CD1c-positive myeloid dendritic cell (primary cell): ENCODE measurements at regions not wholly inside any gene's neighbourhood (a gene's known extent, or its start where the extent isn't known, plus 50 kb on each side); places are given as distances from the start of the nearest gene placed in this dataset.

Source experiments
- DNase-seq: peaks from one replicate; pipeline ENCODE4 v3.0.0-alpha.2; 2016; ENCODE audit errors: extremely low spot score

DNA sequence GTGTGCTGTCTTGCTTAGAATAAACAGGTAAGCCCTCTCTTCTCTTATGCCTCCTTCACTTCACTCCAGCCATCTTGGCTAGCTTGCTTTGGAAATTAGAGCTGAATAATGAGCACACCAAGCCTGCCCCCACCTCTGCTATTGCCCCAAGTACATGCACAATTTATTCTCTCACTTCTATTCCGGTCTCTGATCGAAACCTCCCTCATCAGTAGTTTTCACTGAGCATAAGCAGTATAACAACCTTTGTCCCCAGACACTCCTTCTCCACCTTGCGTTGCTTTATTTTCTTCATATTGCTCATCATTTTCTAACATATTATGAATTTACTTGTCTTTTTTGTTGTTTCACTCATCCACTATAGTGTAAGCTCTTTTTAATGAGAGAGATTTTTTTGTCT, 253.4 kb downstream of the GXYLT1 start:
- DNase-seq, result no peak

- DNase-seq, result no peak
Observed at GRCh38 chr12:41888285-41888684, 256.4 kb downstream of the GXYLT1 start.

DNA sequence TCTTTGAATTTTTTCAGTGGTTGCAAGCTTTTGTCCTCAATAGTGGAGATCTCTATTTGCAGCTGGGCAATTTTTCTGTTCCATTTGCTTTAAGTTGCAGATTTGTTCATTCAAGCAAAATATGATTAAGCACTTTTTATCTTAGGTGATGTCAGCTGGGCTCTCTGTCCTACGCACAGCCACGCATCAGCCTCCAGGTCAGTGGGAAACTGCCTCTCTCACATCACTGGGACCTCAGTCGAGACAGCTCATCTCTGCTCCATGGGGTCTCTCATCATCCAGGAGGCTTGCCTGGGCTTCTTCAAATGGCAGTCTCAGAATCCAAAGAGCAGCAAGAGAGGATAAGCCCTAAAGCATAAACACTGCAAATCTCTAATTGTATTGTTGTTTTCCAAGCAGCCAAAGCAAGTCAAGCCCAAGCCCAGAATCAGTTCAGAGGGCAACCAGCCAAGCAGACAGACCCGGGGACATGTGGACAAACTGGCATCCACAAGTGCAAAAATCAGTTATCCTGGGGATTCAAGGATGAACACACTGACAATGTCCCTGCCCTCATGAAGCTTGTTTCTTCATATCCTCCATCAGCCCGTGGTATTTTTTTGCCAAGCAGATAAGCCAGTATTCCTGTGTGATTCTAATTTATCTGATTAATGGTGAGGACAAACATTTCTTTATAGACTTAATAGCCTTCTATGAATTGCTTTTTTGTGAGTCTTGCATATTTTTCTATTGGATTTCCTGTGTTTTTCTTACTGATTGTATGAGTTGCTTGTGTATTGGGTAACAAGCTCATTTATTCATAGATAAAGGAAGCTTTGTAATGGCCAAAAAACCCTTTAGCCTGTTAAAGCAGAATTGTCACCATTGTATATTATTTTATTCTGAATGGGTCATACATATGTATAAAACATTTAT, 262.5 kb downstream of the GXYLT1 start:
- no peak for DNase-seq

DNA sequence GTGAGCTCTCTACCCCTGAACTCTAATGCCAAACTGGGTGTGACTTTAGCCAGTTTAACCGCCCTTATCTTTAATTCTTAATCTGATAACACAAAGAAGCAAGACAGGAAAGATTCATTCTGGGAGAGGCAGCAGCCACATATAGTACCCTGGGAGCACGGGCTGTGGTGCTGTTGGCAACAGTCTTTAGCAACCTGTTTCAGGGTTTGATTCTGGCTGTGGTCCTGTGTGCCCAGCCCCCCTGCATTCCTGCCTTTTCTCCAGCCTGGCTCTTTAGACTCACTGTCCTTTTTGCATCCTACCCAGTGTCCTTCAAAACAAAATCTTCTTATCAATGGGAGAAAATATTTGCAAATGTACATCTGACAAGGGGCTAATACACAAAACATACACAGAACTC, 275.2 kb downstream of the GXYLT1 start:
- no peak for DNase-seq

GRCh38 chr12:41866878-41867430, 277.7 kb downstream of the GXYLT1 start:
- DNase-seq, result no peak

GRCh38 chr12:41856228-41856627, 288.4 kb downstream of the GXYLT1 start:
- no peak for DNase-seq

DNA sequence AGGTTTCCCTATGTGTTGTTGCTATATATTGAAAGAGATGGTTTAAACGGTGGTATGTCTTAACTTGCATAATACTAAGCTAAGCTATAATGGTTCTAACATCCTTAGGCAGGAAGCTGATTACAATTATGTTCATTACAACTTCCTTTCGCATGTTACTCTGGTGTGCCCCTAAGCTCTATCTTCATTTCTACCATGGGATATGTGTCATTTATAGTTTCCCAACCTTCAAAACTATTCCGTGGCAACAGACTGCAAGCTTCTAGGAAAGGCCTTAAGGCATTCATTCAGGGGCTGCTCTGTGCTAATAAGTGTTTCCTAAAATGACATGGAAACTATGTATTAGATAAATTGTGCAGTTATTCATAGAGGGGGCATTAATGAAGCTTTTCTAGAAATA, 294.6 kb downstream of the GXYLT1 start:
- no peak for DNase-seq

DNA sequence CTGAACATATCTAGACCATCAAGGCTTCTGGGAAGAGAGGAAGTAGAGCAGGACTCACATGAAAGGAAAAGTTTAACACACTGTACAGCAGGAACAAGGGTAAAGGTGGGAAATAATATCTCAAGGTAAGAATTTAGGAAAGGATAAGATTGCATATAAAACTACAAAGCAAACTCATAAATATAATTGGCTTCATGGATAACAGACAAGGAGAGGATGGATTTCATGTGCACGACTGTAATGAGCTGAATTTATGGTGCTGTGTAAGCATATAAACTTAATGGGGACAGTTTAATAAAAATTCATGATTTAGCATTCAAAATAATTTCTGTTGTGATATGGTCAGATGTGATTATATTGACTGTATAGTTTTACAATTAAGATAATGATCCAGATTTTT, 298.0 kb downstream of the GXYLT1 start:
- DNase-seq, result no peak

DNA sequence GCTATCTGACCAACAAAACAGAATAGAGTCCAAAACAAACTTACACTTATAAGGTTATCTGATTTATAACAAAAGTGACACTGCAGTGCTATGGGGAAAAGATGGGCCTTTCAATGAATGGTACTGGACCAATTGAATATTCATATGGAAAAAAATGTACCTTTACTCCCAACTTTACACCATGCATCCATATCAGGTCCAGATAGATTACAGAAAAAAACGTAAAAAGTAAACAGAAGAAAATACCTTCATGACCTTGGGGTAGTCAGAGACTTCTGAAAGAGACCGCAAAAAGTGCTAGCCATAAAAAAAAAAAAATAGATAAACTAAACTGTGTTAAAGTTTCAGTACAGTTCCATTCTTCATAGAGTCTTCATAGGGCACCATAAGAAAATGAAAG, 308.3 kb downstream of the GXYLT1 start:
- DNase-seq, result no peak

DNA sequence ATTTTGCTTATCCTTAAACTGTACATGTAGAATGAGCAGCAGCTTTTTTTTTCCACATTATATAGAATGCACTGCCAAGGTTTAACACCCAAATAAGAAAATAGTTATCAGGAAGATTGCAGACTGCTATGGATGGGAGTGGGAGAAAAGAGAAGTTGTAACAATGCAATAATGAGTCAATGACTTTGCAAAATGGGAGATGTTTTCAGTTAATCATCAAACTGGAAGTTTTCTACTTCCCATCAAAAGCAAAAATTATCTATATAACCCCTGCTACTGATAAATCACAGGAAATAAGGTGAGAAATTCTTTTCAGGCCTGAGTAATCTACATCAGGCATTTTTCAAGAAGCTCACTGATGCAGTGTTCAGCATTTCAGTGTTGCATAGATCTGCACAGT, 309.1 kb downstream of the GXYLT1 start:
- peak; percentile 39 for DNase-seq

DNA sequence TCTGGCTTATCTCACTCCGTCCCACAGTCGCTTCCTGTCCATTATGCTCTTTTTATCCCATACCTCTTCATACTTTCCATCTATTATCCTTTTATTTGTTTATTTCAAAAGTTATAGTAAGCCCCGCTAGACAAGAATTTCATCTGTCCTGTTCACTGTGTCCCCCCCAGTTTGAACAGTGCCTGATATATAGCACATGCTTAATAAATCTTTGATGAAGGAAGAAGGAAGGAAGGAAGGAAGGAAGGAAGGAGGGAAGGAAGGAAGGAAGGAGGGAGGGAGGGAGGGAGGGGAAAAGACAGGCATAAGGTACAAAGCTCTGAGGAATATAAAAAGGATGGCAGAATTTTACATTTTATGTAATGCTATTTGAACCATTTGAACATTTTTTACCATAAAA, 324.7 kb downstream of the GXYLT1 start:
- DNase-seq, result no peak

DNA sequence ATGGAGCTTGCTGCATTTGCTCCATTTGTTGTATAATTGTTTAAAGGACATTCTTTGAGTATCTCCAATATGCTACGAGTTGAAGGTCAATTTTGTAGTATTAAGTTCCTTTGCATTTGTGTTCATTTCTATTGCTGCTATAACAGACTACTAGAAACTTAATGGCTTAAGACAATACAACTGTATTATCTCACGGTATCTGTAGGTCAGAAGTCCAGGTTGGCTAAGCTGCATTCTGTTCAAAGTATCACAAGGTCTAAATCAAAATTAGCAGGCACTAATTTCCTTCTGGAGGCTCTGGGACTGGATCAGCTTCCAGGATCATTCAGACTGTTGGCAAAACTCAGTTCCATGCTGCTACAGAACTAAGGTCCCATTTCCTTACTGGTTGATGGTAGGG, 340.6 kb downstream of the GXYLT1 start:
- no peak for DNase-seq

DNA sequence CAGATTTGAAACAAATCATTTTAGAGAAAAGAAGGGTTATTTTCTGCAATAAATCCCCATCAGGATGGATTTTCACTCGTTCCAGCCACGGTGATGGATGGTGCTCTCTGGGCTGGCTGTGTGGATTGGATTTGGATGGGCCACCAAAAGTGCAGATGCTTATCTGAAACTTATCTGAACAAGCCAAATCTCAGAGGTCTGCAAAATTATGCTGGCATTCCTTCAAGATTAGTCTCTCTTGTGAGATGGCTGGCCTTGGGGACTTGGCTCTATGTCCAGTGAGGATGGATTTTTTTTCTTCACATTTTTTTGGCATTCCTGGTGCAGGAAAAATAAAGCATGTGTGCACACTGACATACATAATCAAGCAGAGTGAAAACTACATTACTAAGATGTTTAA, 341.9 kb downstream of the GXYLT1 start:
- no peak for DNase-seq

GRCh38 chr12:41801261-41801660, 343.4 kb downstream of the GXYLT1 start:
- no peak for DNase-seq

GRCh38 chr12:41799671-41800070, 345.0 kb downstream of the GXYLT1 start:
- DNase-seq, result no peak

DNA sequence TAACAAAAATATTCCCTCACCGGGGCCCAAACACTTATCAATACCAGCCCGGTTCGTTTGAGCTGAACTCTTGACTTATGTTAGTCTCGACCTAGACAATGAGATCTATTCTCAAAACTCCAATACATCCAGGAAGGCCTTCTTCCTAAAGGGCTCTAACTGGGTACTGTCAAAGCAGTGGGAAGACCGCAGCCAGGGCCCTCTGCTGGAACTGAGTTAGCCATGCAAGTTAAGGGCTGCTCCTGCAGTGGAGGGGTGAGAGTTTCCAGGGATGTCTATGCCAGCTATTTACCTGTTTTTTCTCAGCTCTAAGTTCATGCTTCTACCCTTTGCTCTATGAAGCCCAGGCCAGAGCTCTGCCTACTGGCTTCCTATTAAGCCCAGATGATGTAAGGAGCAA, 348.8 kb downstream of the GXYLT1 start:
- DNase-seq, result no peak

DNA sequence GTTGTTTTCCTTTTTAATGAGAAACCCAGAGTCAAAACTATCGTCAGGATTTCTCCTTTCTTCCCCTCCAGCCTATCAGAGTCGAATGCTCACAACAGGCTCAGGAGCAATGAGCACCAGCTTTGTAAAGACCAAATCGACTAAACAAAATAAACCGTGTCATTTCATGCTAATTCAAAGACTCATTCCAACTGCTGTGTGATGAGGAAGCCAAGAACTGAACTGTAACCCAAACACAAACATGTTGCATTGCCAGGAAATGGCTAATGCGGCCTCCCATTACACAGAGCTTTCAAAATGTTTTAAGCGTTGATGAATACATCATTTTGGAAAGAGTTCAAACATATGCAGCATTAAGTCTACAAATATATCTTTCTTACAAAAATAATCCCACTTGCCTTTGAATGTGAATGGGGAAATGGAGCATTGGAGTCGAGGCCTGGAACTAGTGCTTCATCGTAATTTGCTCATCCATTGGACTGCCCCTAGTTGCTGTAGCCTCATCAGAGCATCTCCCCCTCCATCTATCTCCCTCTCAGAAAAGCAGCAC, 349.5 kb downstream of the GXYLT1 start:
- DNase-seq, result no peak

- no peak for DNase-seq
Observed at GRCh38 chr12:41794336-41794735, 350.3 kb downstream of the GXYLT1 start.

DNA sequence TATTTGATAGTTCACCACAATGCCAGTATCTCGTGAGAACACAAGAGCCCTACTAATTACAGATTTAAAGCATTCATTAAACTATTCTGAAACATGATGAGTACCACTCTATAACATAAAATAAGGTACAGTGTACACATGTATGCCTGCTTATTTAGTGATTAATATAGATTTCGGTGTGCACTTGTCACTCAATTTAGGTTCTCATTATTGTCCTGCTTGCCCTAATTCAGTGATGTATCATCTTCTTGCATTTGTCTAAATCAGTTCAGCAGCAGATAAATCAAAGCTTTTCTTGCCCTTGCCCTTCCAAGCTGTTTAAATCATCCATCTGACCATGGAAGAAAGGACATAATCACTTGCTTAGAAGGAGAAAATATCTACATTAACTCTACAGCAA, 359.7 kb downstream of the GXYLT1 start:
- DNase-seq, result no peak

- no peak for DNase-seq
Observed at GRCh38 chr12:41778934-41779333, 365.7 kb downstream of the GXYLT1 start.

DNA sequence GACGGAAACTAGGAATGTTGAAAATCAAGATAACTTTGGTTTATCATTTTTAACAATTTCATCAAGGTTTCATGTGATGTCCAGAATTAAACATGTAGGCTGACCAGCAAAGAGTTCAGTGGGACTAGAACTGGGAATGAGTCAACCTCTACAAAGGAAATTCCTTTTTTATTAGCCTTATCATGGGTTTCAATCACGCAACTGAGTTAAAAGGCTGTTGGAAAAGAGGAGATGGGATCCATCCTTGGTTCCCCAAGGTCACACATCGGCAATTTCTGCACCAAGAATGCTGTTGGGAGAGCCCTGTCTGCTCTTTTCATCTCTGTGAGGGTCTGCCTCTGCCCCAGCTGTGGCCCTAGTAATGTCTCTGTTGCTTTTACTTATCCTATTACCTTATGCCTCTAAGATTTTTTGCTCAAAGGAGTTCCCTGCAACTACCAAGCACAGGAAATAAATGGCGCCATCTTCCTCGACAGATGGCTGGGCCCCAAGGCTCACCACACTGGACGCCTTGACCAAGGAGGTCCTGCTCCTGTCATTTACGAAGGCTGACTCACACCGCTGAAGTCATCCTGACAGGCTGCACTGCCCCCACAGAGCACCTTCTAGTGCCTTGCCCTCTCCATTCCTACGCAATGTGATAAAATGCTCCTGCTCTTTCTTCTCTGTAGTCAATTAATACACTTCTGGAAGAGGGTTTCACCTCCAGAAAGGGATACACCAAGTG, 367.4 kb downstream of the GXYLT1 start:
- DNase-seq, result no peak

GRCh38 chr12:41772478-41772877, 372.2 kb downstream of the GXYLT1 start:
- DNase-seq, result no peak

GRCh38 chr12:41769810-41770209, 374.9 kb downstream of the GXYLT1 start:
- DNase-seq, result no peak
